SK-N-SH treated with all-trans-retinoic acid at 6 μM for 48 hours (cell line): ENCODE measurements at regions not wholly inside any gene's neighbourhood (a gene's known extent, or its start where the extent isn't known, plus 50 kb on each side); places are given as distances from the start of the nearest gene placed in this dataset.

Source experiments
- ATAC-seq: fragments of 200-7000 bp; cut with Tn5 transposase; 3 replicates; pipeline ENCODE4 v1.9.1; 2020; ENCODE audit warnings: mild to moderate bottlenecking, moderate library complexity
- BACH2 ChIP-seq: fragments of 250-450 bp; sonication (Bioruptor Pico); IDR thresholded peaks from 2 replicates; pipeline ENCODE4 v1.9.0; 2021; ENCODE audit warnings: mild to moderate bottlenecking, borderline replicate concordance
- ESRRG ChIP-seq: fragments of 250-450 bp; sonication (Bioruptor Pico); IDR thresholded peaks from 2 replicates; pipeline ENCODE4 v1.6.1; 2021; ENCODE audit warnings: mild to moderate bottlenecking
- GLIS3 ChIP-seq: fragments of 250-450 bp; sonication (Bioruptor Pico); IDR thresholded peaks from 2 replicates; pipeline ENCODE4 v1.5.0; 2020; ENCODE audit warnings: mild to moderate bottlenecking, moderate library complexity
- ISL1 ChIP-seq: fragments of 250-450 bp; sonication (Bioruptor Pico); IDR thresholded peaks from 2 replicates; pipeline ENCODE4 v2.1.2; 2022; ENCODE audit warnings: mild to moderate bottlenecking, moderate library complexity
- OSR1 ChIP-seq: fragments of 250-450 bp; sonication (Bioruptor Pico); IDR thresholded peaks from 2 replicates; pipeline ENCODE4 v1.8.0; 2022; ENCODE audit warnings: moderate library complexity, mild to moderate bottlenecking, inconsistent platforms
- RARB ChIP-seq: fragments of 250-450 bp; sonication (Bioruptor Pico); IDR thresholded peaks from 2 replicates; pipeline ENCODE4 v1.8.0; 2021; ENCODE audit warnings: mild to moderate bottlenecking, moderate library complexity
- TOX ChIP-seq: fragments of 250-450 bp; sonication (Bioruptor Pico); IDR thresholded peaks from 2 replicates; pipeline ENCODE4 v1.8.0; 2021; ENCODE audit warnings: mild to moderate bottlenecking, moderate library complexity, borderline replicate concordance
- ZFP3 ChIP-seq: fragments of 250-450 bp; sonication (Bioruptor Pico); IDR thresholded peaks from 2 replicates; pipeline ENCODE4 v1.5.0; 2020; ENCODE audit warnings: mild to moderate bottlenecking, moderate library complexity
- ZFP30 ChIP-seq: fragments of 450-650 bp; formaldehyde crosslinking; IDR thresholded peaks from 2 replicates; pipeline ENCODE4 v1.5.0; 2022; ENCODE audit warnings: mild to moderate bottlenecking, moderate library complexity
- ZNF8 ChIP-seq: fragments of 450-650 bp; formaldehyde crosslinking; IDR thresholded peaks from 2 replicates; pipeline ENCODE4 v1.5.0; 2020; ENCODE audit warnings: mild to moderate bottlenecking, moderate library complexity
- TF ChIP-seq, protein P1 (sequence below): fragments of 250-450 bp; sonication (Bioruptor Pico); IDR thresholded peaks from 2 replicates; pipeline ENCODE4 v1.8.0; 2020; ENCODE audit warnings: mild to moderate bottlenecking, moderate library complexity, borderline replicate concordance
- TF ChIP-seq, protein P2 (sequence below): fragments of 250-450 bp; sonication (Bioruptor Pico); IDR thresholded peaks from 2 replicates; pipeline ENCODE4 v1.5.1; 2021; ENCODE audit warnings: mild to moderate bottlenecking, moderate library complexity
- TF ChIP-seq, protein P3 (sequence below): fragments of 250-450 bp; sonication (Bioruptor Pico); IDR thresholded peaks from 2 replicates; pipeline ENCODE4 v1.5.0; 2020; ENCODE audit warnings: mild to moderate bottlenecking, moderate library complexity
- TF ChIP-seq, protein P4 (sequence below): fragments of 250-450 bp; sonication (Bioruptor Pico); IDR thresholded peaks from 2 replicates; pipeline ENCODE4 v1.5.1; 2020; ENCODE audit warnings: low read depth, mild to moderate bottlenecking, moderate library complexity
- TF ChIP-seq, protein P5 (sequence below): fragments of 250-450 bp; sonication (Bioruptor Pico); IDR thresholded peaks from 2 replicates; pipeline ENCODE4 v1.8.0; 2021; ENCODE audit warnings: low read depth, mild to moderate bottlenecking, moderate library complexity, borderline replicate concordance

DNA sequence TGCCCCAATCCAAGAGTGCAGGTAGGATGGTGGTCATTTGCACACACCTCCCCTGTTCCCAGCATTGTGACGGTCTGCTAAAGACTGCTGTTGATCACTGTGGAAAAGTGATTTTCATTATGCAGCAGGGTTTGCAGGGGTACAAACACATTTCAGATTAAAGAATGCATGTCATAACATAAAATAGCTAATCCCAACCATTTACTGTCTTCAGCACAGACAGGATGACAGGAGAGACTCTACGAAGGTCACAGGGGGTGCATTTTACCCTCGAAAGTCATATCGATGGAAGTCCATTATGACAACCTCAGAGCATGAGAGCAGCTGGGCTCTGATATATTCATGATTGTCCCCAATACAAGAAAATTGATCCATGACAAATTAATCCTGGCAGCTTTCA is 302.6 kb downstream of the AJAP1 start (continued):
- TF ChIP-seq, protein P1, sequence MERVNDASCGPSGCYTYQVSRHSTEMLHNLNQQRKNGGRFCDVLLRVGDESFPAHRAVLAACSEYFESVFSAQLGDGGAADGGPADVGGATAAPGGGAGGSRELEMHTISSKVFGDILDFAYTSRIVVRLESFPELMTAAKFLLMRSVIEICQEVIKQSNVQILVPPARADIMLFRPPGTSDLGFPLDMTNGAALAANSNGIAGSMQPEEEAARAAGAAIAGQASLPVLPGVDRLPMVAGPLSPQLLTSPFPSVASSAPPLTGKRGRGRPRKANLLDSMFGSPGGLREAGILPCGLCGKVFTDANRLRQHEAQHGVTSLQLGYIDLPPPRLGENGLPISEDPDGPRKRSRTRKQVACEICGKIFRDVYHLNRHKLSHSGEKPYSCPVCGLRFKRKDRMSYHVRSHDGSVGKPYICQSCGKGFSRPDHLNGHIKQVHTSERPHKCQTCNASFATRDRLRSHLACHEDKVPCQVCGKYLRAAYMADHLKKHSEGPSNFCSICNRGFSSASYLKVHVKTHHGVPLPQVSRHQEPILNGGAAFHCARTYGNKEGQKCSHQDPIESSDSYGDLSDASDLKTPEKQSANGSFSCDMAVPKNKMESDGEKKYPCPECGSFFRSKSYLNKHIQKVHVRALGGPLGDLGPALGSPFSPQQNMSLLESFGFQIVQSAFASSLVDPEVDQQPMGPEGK (CRISPR knock-in tag), result no peak
- TF ChIP-seq RARB (CRISPR knock-in tag) (no peak), ESRRG (CRISPR knock-in tag) (no peak), ZFP30 (CRISPR knock-in tag) (no peak), BACH2 (CRISPR knock-in tag) (no peak)
- TF ChIP-seq, protein P2, sequence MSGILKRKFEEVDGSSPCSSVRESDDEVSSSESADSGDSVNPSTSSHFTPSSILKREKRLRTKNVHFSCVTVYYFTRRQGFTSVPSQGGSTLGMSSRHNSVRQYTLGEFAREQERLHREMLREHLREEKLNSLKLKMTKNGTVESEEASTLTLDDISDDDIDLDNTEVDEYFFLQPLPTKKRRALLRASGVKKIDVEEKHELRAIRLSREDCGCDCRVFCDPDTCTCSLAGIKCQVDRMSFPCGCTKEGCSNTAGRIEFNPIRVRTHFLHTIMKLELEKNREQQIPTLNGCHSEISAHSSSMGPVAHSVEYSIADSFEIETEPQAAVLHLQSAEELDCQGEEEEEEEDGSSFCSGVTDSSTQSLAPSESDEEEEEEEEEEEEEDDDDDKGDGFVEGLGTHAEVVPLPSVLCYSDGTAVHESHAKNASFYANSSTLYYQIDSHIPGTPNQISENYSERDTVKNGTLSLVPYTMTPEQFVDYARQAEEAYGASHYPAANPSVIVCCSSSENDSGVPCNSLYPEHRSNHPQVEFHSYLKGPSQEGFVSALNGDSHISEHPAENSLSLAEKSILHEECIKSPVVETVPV (CRISPR knock-in tag), result no peak

DNA sequence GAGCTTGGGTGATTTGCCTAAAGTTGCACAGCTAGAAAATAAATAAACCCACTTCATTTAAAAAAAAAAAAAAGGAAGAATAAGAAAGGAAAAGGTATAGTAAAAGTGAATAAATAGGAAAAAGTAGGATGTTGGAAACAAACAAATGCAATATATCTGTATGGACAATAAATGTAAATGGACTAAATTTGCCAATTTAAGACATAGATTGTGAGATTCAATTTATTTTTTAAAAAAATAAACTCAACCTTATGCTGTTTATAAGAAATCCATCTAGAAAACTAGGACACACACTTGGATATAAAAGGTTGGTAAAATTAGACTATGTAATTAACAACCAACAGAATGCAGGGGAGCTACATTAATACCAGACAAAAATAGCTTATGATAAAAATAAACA is 300.0 kb downstream of the AJAP1 start:
- no peak for ATAC-seq
- TF ChIP-seq GLIS3 (CRISPR knock-in tag) (no peak), ZFP3 (no peak), ZNF8 (CRISPR knock-in tag) (no peak)

DNA sequence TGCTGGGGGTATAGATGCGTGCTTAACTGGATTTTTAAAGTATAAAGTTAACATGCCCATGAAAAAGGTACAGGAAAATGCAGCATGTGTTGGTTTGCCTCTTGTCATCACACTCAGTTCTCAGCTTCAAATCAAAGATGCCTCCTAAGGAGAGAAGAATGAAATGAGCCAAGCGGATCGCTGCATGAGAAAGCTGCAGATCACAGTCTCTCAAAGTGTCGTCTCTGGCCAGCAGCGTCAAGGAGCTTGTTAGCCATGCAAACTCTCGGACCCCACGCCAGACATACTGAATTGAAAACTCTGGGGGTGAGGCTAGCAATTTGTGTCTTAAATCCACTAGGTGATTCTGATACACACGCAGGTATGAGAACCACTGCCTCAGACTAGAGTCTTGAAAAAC is 297.2 kb downstream of the AJAP1 start:
- no peak for ATAC-seq
- TF ChIP-seq, protein P2 (CRISPR knock-in tag), result no peak
- TF ChIP-seq ISL1 (CRISPR knock-in tag), result no peak
- TF ChIP-seq, protein P3, sequence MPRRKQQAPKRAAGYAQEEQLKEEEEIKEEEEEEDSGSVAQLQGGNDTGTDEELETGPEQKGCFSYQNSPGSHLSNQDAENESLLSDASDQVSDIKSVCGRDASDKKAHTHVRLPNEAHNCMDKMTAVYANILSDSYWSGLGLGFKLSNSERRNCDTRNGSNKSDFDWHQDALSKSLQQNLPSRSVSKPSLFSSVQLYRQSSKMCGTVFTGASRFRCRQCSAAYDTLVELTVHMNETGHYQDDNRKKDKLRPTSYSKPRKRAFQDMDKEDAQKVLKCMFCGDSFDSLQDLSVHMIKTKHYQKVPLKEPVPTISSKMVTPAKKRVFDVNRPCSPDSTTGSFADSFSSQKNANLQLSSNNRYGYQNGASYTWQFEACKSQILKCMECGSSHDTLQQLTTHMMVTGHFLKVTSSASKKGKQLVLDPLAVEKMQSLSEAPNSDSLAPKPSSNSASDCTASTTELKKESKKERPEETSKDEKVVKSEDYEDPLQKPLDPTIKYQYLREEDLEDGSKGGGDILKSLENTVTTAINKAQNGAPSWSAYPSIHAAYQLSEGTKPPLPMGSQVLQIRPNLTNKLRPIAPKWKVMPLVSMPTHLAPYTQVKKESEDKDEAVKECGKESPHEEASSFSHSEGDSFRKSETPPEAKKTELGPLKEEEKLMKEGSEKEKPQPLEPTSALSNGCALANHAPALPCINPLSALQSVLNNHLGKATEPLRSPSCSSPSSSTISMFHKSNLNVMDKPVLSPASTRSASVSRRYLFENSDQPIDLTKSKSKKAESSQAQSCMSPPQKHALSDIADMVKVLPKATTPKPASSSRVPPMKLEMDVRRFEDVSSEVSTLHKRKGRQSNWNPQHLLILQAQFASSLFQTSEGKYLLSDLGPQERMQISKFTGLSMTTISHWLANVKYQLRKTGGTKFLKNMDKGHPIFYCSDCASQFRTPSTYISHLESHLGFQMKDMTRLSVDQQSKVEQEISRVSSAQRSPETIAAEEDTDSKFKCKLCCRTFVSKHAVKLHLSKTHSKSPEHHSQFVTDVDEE, result no peak

DNA sequence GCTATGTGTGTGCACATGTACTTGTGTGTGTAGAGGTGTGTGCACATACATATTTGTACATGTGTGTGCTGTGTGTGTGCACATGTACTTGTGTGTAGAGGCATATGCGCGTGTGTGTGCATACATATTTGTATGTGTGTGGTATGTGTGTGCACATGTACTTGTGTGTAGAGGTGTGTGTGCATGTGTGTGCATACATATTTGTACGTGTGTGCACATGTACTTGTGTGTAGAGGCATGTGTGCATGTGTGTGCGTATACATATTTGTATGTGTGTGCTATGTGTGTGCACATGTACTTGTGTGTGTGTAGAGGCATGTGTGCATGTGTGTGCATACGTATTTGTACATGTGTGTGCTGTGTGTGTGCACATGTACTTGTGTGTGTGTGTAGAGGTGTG is 291.9 kb downstream of the AJAP1 start:
- TF ChIP-seq OSR1 (CRISPR knock-in tag) (no peak), RARB (CRISPR knock-in tag) (no peak), ESRRG (CRISPR knock-in tag) (no peak), TOX (CRISPR knock-in tag) (no peak), ZFP3 (no peak)
- TF ChIP-seq, protein P4, sequence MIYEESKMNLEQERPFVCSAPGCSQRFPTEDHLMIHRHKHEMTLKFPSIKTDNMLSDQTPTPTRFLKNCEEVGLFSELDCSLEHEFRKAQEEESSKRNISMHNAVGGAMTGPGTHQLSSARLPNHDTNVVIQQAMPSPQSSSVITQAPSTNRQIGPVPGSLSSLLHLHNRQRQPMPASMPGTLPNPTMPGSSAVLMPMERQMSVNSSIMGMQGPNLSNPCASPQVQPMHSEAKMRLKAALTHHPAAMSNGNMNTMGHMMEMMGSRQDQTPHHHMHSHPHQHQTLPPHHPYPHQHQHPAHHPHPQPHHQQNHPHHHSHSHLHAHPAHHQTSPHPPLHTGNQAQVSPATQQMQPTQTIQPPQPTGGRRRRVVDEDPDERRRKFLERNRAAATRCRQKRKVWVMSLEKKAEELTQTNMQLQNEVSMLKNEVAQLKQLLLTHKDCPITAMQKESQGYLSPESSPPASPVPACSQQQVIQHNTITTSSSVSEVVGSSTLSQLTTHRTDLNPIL (CRISPR knock-in tag), result no peak
- TF ChIP-seq, protein P1 (CRISPR knock-in tag), result no peak
- TF ChIP-seq, protein P5, sequence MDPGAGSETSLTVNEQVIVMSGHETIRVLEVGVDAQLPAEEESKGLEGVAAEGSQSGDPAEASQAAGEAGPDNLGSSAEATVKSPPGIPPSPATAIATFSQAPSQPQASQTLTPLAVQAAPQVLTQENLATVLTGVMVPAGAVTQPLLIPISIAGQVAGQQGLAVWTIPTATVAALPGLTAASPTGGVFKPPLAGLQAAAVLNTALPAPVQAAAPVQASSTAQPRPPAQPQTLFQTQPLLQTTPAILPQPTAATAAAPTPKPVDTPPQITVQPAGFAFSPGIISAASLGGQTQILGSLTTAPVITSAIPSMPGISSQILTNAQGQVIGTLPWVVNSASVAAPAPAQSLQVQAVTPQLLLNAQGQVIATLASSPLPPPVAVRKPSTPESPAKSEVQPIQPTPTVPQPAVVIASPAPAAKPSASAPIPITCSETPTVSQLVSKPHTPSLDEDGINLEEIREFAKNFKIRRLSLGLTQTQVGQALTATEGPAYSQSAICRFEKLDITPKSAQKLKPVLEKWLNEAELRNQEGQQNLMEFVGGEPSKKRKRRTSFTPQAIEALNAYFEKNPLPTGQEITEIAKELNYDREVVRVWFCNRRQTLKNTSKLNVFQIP (CRISPR knock-in tag), result no peak
- TF ChIP-seq, all 23 proteins: peak for 0
- no peak for ATAC-seq
